ENCODE measurements at regions not wholly inside any gene's neighbourhood (a gene's known extent, or its start where the extent isn't known, plus 50 kb on each side); places are given as distances from the start of the nearest gene placed in this dataset.

- ChIA-PET RAD21 (ENCODE audit: low non-redundant PET in 1 of 2, low total read pairs in 2 of 2, uncharacterized antibody in 2 of 2, unreplicated experiment in 2 of 2) (no interaction called here), CTCF (interaction anchor here (0.7 kb wide), 1 partner anchor 702 kb away, joined by 3 read pairs; no protein-coding TSS in a partner anchor), POLR2A (no interaction called here)
- BruUV-seq (replicated peaks) = no TSS peak
- ATAC-seq = no peak
- TF ChIP-seq FOSL1 (IDR thresholded peaks at IDR 0.05; ENCODE audit: low read depth) = peak; percentile 33; the same call in 1 of the 2 replicates
- no peak for TF ChIP-seq SRF (IDR thresholded peaks at IDR 0.05; ENCODE audit: low read depth)
- no peak overlapping the region for H3K4me3 ChIP-seq (replicated peaks in 1 of 2; ENCODE audit: low read depth in 1 of 2, low read length in 2 of 2)
- intact Hi-C loops (cut with micrococcal nuclease) = no loop called here
- no peaks in the 10 kb centered on the region for H3K9me2 ChIP-seq (ENCODE audit: insufficient read depth)
- H3K27me3 ChIP-seq (ENCODE audit: insufficient read depth, low read length) = no peaks in the 10 kb centered on the region
- H3K9ac ChIP-seq (ENCODE audit: low read length) = no peak overlapping the region
- H3K27ac ChIP-seq (ENCODE audit: low read depth, low read length) = no peak overlapping the region
- H3K4me1 ChIP-seq (ENCODE audit: control insufficient read depth in 1 of 2, insufficient read depth in 2 of 2, low read length in 2 of 2) = no peaks in the 10 kb centered on the region
- H4K20me1 ChIP-seq (ENCODE audit: insufficient read depth) = no peaks in the 10 kb centered on the region
- no peak for DNase-seq (ENCODE audit: low read depth, low spot score)
- no peak overlapping the region for H3K4me2 ChIP-seq (ENCODE audit: low read length)
- H3K36me3 ChIP-seq (ENCODE audit: control insufficient read depth in 1 of 2, insufficient read depth in 2 of 2, low read length in 2 of 2) = no peaks in the 10 kb centered on the region
- H2AFZ ChIP-seq (ENCODE audit: low read depth, low read length, poor library complexity, severe bottlenecking) = no peak overlapping the region
- no peaks in the 10 kb centered on the region for H3K79me2 ChIP-seq (ENCODE audit: insufficient read depth, low read length)
- H3K9me3 ChIP-seq (ENCODE audit: control insufficient read depth in 1 of 2, insufficient read depth in 1 of 2, low read depth in 1 of 2, low read length in 2 of 2) = no peaks in the 10 kb centered on the region
These were observed 258.1 kb downstream of the RAB38 start for GRCh38 chr11:87917111-87917510.

GRCh38 chr11:87909178-87909577 is 266.1 kb downstream of the RAB38 start:
- no peak overlapping the region for H3K27ac ChIP-seq (ENCODE audit: low read depth, low read length)
- no peaks in the 10 kb centered on the region for H3K4me1 ChIP-seq (ENCODE audit: control insufficient read depth in 1 of 2, insufficient read depth in 2 of 2, low read length in 2 of 2)
- H3K4me2 ChIP-seq (ENCODE audit: low read length) = no peak overlapping the region
- no peak overlapping the region for H3K4me3 ChIP-seq (replicated peaks in 1 of 2; ENCODE audit: low read depth in 1 of 2, low read length in 2 of 2)
- POLR2A ChIA-PET = no interaction called here
- peaks cover 16% of the 10 kb centered on the region for H3K27me3 ChIP-seq (ENCODE audit: insufficient read depth, low read length)
- H3K9me2 ChIP-seq (ENCODE audit: insufficient read depth) = no peaks in the 10 kb centered on the region
- no peak for TF ChIP-seq JUND (IDR thresholded peaks at IDR 0.05)
- no peak for TF ChIP-seq ZFX (IDR thresholded peaks at IDR 0.05)
- no peak for TF ChIP-seq POLR2A (IDR thresholded peaks at IDR 0.05; ENCODE audit: borderline replicate concordance, extremely low read depth, insufficient read depth, insufficient read length)
- TF ChIP-seq CEBPB (IDR thresholded peaks at IDR 0.05; ENCODE audit: low read depth) = no peak
- TF ChIP-seq EZH2phosphoT487 (IDR thresholded peaks at IDR 0.05; ENCODE audit: borderline replicate concordance) = no peak
- no peak for TF ChIP-seq SP1 (IDR thresholded peaks at IDR 0.05; ENCODE audit: low read depth)
- no peak for TF ChIP-seq YY1 (IDR thresholded peaks at IDR 0.05; ENCODE audit: extremely low read depth, insufficient replicate concordance, low read depth, low read length)
- TF ChIP-seq EGR1 (IDR thresholded peaks at IDR 0.05; ENCODE audit: low read depth) = no peak
- TF ChIP-seq ELF1 (IDR thresholded peaks at IDR 0.05; ENCODE audit: borderline replicate concordance, low read depth) = no peak
- no peak for TF ChIP-seq ZBTB33 (IDR thresholded peaks at IDR 0.05; ENCODE audit: extremely low read depth, insufficient replicate concordance, low read length)
- no peak for TF ChIP-seq ATF3 (IDR thresholded peaks at IDR 0.05)
- no peak for TF ChIP-seq FOSL1 (IDR thresholded peaks at IDR 0.05; ENCODE audit: low read depth)
- no peak for TF ChIP-seq CBX3 (IDR thresholded peaks at IDR 0.05; ENCODE audit: low read depth)
- no peak for TF ChIP-seq TCF7L2 (IDR thresholded peaks at IDR 0.05; ENCODE audit: borderline replicate concordance, extremely low read depth, insufficient read depth, insufficient read length)
- intact Hi-C loops (cut with micrococcal nuclease) = no loop called here
- H4K20me1 ChIP-seq (ENCODE audit: insufficient read depth) = no peaks in the 10 kb centered on the region
- H3K36me3 ChIP-seq (ENCODE audit: control insufficient read depth in 1 of 2, insufficient read depth in 2 of 2, low read length in 2 of 2) = no peaks in the 10 kb centered on the region
- no peak overlapping the region for H3K9ac ChIP-seq (ENCODE audit: low read length)
- ATAC-seq (no peak), DNase-seq (ENCODE audit: low read depth, low spot score) (no peak)
- RAD21 ChIA-PET (ENCODE audit: low non-redundant PET in 1 of 2, low total read pairs in 2 of 2, uncharacterized antibody in 2 of 2, unreplicated experiment in 2 of 2) = no interaction called here
- CTCF ChIA-PET = no interaction called here
- no peak overlapping the region for H2AFZ ChIP-seq (ENCODE audit: low read depth, low read length, poor library complexity, severe bottlenecking)
- H3K79me2 ChIP-seq (ENCODE audit: insufficient read depth, low read length) = no peaks in the 10 kb centered on the region
- no peaks in the 10 kb centered on the region for H3K9me3 ChIP-seq (ENCODE audit: control insufficient read depth in 1 of 2, insufficient read depth in 1 of 2, low read depth in 1 of 2, low read length in 2 of 2)
- BruUV-seq (replicated peaks) = no TSS peak

All from HCT116 (cell line).